SU-DHL-6 (cell line): ENCODE measurements at regions not wholly inside any gene's neighbourhood (a gene's known extent, or its start where the extent isn't known, plus 50 kb on each side); places are given as distances from the start of the nearest gene placed in this dataset.

ENCODE experiments used
- H2AFZ ChIP-seq: fragments of 200-600 bp; sonication (generic); 2 replicates; pipeline ENCODE4 v1.6.1; 2014; ENCODE audit warnings: low read depth, mild to moderate bottlenecking, moderate library complexity, mixed read lengths, antibody characterized with exemption, low read length; ENCODE audit not compliant: severe bottlenecking
- H3F3A ChIP-seq: fragments of 200-600 bp; shearing (Covaris generic); 2 replicates; pipeline ENCODE4 v1.6.0; 2016; ENCODE audit warnings: antibody characterized with exemption, mild to moderate bottlenecking; ENCODE audit not compliant: insufficient read depth
- H3K27ac ChIP-seq: fragments of 200-600 bp; sonication (generic); 2 replicates; pipeline ENCODE4 v1.5.1; 2016; ENCODE audit warnings: low read depth, mild to moderate bottlenecking, low read length, moderate library complexity, mixed read lengths
- H3K27me3 ChIP-seq: fragments of 200-600 bp; sonication (generic), shearing (Covaris generic); 2 replicates; pipeline ENCODE4 v1.6.0; 2014; ENCODE audit warnings: mild to moderate bottlenecking, low read length
- H3K36me3 ChIP-seq: fragments of 200-600 bp; sonication (generic); 2 replicates; pipeline ENCODE4 v1.6.1; 2014; ENCODE audit warnings: mild to moderate bottlenecking, low read length, mixed read lengths
- H3K4me2 ChIP-seq: fragments of 300-600, 200-600 bp; shearing (Covaris generic), sonication (generic); 2 replicates; pipeline ENCODE4 v1.6.0; 2014; ENCODE audit warnings: low read length, low read depth, mild to moderate bottlenecking; ENCODE audit not compliant: poor library complexity, severe bottlenecking
- H3K4me3 ChIP-seq: fragments of 200-600 bp; sonication (generic); 2 replicates; pipeline ENCODE4 v1.5.1; 2014; ENCODE audit warnings: antibody characterized with exemption, low read length, mild to moderate bottlenecking, mixed read lengths; ENCODE audit not compliant: insufficient read depth, poor library complexity, severe bottlenecking
- H3K79me2 ChIP-seq: fragments of 200-600 bp; sonication (generic); 2 replicates; pipeline ENCODE4 v1.6.1; 2014; ENCODE audit warnings: mild to moderate bottlenecking, low read length, moderate library complexity; ENCODE audit not compliant: insufficient read depth
- H3K9ac ChIP-seq: fragments of 200-600 bp; sonication (generic); 2 replicates; pipeline ENCODE4 v1.7.0; 2014; ENCODE audit warnings: mild to moderate bottlenecking, low read length
- H3K9me2 ChIP-seq: fragments of 200-600 bp; sonication (generic); replicated peaks from 2 replicates; pipeline ENCODE4 v1.6.1; 2014; ENCODE audit warnings: low read length; ENCODE audit not compliant: insufficient read depth
- H3K9me3 ChIP-seq: fragments of 200-600 bp; sonication (generic); 2 replicates; pipeline ENCODE4 v1.6.1; 2014; ENCODE audit warnings: low read length, mixed read lengths; ENCODE audit not compliant: insufficient read depth
- H4K20me1 ChIP-seq: fragments of 200-600 bp; sonication (generic); 2 replicates; pipeline ENCODE4 v1.6.1; 2014; ENCODE audit warnings: low read depth, mild to moderate bottlenecking, antibody characterized with exemption, low read length, moderate library complexity, mixed read lengths
- CTCF ChIP-seq: fragments of 200-600 bp; sonication (generic); IDR thresholded peaks from one replicate; pipeline ENCODE4 v1.5.1; 2017; ENCODE audit warnings: antibody characterized with exemption, mild to moderate bottlenecking, low read length, moderate library complexity; ENCODE audit not compliant: insufficient read depth, poor library complexity, severe bottlenecking
- EZH2phosphoT487 ChIP-seq: fragments of 200-600 bp; sonication (generic), shearing (Covaris generic); conservative IDR thresholded peaks from 2 replicates; pipeline ENCODE4 v1.6.1; 2018; ENCODE audit warnings: mild to moderate bottlenecking, antibody characterized with exemption, low read length, moderate library complexity, mixed read lengths

GRCh38 chr2:15734674-15735483, 143.2 kb downstream of the DDX1 start:
- H3K4me2 ChIP-seq = no peak overlapping the region
- no peak overlapping the region for H3K27ac ChIP-seq
- no peak for TF ChIP-seq EZH2phosphoT487
- no peak for TF ChIP-seq CTCF
- H3K27me3 ChIP-seq = no peaks in the 10 kb centered on the region
- H3F3A ChIP-seq = no peaks in the 10 kb centered on the region
- H3K9ac ChIP-seq = no peak overlapping the region
- no peak overlapping the region for H2AFZ ChIP-seq
- no peaks in the 10 kb centered on the region for H3K9me2 ChIP-seq
- no peaks in the 10 kb centered on the region for H3K79me2 ChIP-seq
- no peak overlapping the region for H3K4me3 ChIP-seq
- H3K36me3 ChIP-seq = no peaks in the 10 kb centered on the region
- H3K9me3 ChIP-seq = no peaks in the 10 kb centered on the region
- H4K20me1 ChIP-seq = no peaks in the 10 kb centered on the region

- no peak overlapping the region for H2AFZ ChIP-seq
- no peaks in the 10 kb centered on the region for H3K9me3 ChIP-seq
- H3K4me3 ChIP-seq = no peak overlapping the region
- H3F3A ChIP-seq = no peaks in the 10 kb centered on the region
- no peaks in the 10 kb centered on the region for H3K9me2 ChIP-seq
- no peaks in the 10 kb centered on the region for H4K20me1 ChIP-seq
- no peaks in the 10 kb centered on the region for H3K27me3 ChIP-seq
- no peaks in the 10 kb centered on the region for H3K36me3 ChIP-seq
- no peak for TF ChIP-seq EZH2phosphoT487
- TF ChIP-seq CTCF = no peak
- no peak overlapping the region for H3K9ac ChIP-seq
- H3K27ac ChIP-seq = no peak overlapping the region
- H3K4me2 ChIP-seq = no peak overlapping the region
- no peaks in the 10 kb centered on the region for H3K79me2 ChIP-seq
Measured at GRCh38 chr2:15735484-15736326, 144.0 kb downstream of the DDX1 start.

- H3K4me3 ChIP-seq = no peak overlapping the region
- H3K27ac ChIP-seq = no peak overlapping the region
- H3K36me3 ChIP-seq = no peaks in the 10 kb centered on the region
- no peaks in the 10 kb centered on the region for H3K27me3 ChIP-seq
- H3K9me3 ChIP-seq = no peaks in the 10 kb centered on the region
- H4K20me1 ChIP-seq = no peaks in the 10 kb centered on the region
- no peaks in the 10 kb centered on the region for H3K79me2 ChIP-seq
- no peak overlapping the region for H3K4me2 ChIP-seq
- no peak overlapping the region for H3K9ac ChIP-seq
- no peaks in the 10 kb centered on the region for H3K9me2 ChIP-seq
- TF ChIP-seq CTCF (no peak), EZH2phosphoT487 (no peak)
- H3F3A ChIP-seq = no peaks in the 10 kb centered on the region
- no peak overlapping the region for H2AFZ ChIP-seq
Measured at GRCh38 chr2:15736396-15737180, 144.9 kb downstream of the DDX1 start.
